Esophagus (tissue), 2 donors: ENCODE measurements at regions not wholly inside any gene's neighbourhood (a gene's known extent, or its start where the extent isn't known, plus 50 kb on each side); places are given as distances from the start of the nearest gene placed in this dataset.

Source experiments
- H3K27ac ChIP-seq, 2 donors: one replicate each; pipeline ENCODE4 v1.5.1; 2013; ENCODE audit warnings: low read depth in 2 of 2, mild to moderate bottlenecking in 2 of 2, inconsistent platforms in 1 of 2, low read length in 1 of 2, moderate library complexity in 1 of 2
- H3K27me3 ChIP-seq, 2 donors: one replicate each; pipeline ENCODE4 v1.6.1; 2013; ENCODE audit warnings: low read length in 2 of 2, control low read depth in 1 of 2, mild to moderate bottlenecking in 1 of 2; ENCODE audit not compliant: insufficient read depth in 2 of 2, control insufficient read depth in 1 of 2
- H3K36me3 ChIP-seq, 2 donors: one replicate each; pipeline ENCODE4 v1.6.1; 2013; ENCODE audit warnings: low read length in 1 of 2; ENCODE audit not compliant: control insufficient read depth in 2 of 2, insufficient read depth in 2 of 2
- H3K4me1 ChIP-seq, 2 donors: one replicate each; pipeline ENCODE4 v1.6.1; 2013; ENCODE audit warnings: low read length in 1 of 2; ENCODE audit not compliant: control insufficient read depth in 2 of 2, insufficient read depth in 2 of 2
- H3K4me3 ChIP-seq, 2 donors: one replicate each; pipeline ENCODE4 v1.5.1; 2013; ENCODE audit warnings: low read length in 2 of 2, mild to moderate bottlenecking in 2 of 2, low read depth in 1 of 2, moderate library complexity in 1 of 2
- H3K9me3 ChIP-seq, 2 donors: one replicate each; pipeline ENCODE4 v1.6.1; 2013; ENCODE audit warnings: mild to moderate bottlenecking in 2 of 2, low read depth in 1 of 2, low read length in 1 of 2, moderate library complexity in 1 of 2; ENCODE audit not compliant: control insufficient read depth in 2 of 2, insufficient read depth in 1 of 2
- WGBS, 2 donors: extraction: QIAGEN DNeasy Blood & Tissue Kit; methylation state at CpG; one replicate each; pipeline ENCODE4 v1.1.7; 2013; 5-methylcytosine and 5-hydroxymethylcytosine counted together
- donor health status: healthy with polysubstance abuse.
- donor health status: Bipolar disorder and iron deficiency.

DNA sequence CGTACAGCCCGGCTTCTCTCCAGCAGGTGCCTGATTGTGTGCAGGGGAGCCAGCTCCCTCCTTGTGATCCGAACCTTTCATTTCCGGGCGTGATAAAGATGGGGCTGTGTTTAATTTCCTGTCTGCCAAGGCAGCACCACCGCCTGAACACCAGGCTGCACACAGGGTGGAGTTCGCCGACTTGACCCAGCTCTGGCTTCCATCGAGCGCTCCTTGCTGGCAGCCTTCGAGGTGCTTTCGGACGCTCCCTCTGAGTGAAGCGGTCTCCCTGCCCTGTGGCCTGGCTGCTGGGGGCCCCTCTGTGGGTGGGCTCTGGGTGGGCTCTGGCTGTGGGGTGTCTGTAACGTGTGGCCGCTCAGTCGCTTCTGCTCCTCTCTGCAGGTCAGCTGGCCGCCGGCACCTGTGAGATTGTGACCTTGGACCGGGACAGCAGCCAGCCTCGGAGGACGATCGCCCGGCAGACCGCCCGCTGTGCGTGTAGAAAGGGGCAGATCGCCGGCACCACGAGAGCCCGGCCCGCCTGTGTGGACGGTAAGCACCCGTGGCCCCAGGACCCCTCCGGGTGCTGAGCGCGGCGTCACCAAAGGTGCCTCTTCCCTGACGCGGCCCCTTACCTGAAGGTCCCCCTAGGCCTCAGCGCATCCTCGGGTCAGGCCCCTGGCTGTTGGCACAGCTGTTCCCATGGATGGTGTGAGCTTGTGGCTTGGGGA, 1181.3 kb downstream of the BRD1 start:
- H3K4me1 ChIP-seq, result no peaks in the 10 kb centered on the region
- H3K9me3 ChIP-seq, result no peaks in the 10 kb centered on the region
- no peaks in the 10 kb centered on the region for H3K27me3 ChIP-seq
- no peaks in the 10 kb centered on the region for H3K36me3 ChIP-seq
- H3K4me3 ChIP-seq, result no peak overlapping the region
- H3K27ac ChIP-seq, result no peak overlapping the region
- 88 to 89% methylated on average over 40 to 42 of the region's 42 CpGs for WGBS, 2 donors

GRCh38 chr22:48645766-48646165, 1181.9 kb downstream of the BRD1 start:
- 64 to 75% methylated on average over 16 of the region's 16 CpGs for WGBS, 2 donors
- no peaks in the 10 kb centered on the region for H3K36me3 ChIP-seq
- H3K4me1 ChIP-seq, result no peaks in the 10 kb centered on the region

DNA sequence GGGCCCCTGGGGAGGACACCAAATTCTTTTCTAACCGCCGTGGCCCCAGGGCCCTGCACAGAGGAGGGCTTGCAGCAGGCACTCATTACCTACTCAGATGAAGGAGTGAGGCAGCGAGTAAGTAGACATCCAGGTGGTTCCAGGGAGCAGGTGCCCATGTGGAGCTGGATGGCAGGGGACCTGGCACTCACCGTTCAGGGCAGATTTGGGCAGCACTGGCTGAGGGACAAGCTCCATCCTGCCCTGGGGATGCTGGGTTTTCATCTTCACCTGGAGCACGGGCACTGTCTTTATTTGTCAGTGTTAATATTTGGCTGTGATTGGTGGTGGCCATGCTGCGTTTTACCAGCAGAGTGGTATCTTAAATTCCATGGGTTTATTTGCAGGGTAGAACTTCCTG, 1182.7 kb downstream of the BRD1 start:
- 49% methylated on average over 6 of the region's 6 CpGs for WGBS, 2 donors
- no peaks in the 10 kb centered on the region for H3K4me1 ChIP-seq

More at GRCh38 chr22:48645766-48646165, 1181.9 kb downstream of the BRD1 start:
- no peaks in the 10 kb centered on the region for H3K9me3 ChIP-seq
- no peak overlapping the region for H3K4me3 ChIP-seq
- no peak overlapping the region for H3K27ac ChIP-seq
- no peaks in the 10 kb centered on the region for H3K27me3 ChIP-seq

DNA sequence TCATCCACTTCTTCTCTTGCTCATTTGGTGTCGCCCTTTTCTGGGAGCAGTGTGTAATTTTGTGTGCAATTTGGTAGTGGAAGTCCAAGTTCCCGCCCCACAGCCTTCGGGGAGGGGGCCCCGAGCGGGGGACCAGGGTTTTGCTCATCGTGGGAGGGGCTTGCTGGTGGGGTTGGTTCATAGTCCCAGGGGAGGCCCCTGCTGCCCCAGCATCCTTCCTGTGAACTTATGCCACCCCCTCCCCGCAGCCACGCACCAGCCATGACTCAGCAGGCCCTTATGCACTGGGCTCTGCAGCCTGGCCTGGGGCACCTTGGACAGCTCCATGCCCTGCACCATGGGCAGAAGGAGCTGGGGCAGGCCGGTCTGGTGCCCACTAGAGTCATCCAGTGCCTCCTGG, 1183.6 kb downstream of the BRD1 start:
- WGBS, 2 donors, result 33 to 40% methylated on average over 9 of the region's 9 CpGs
- Histone ChIP-seq H3K27ac (no peak overlapping the region), H3K36me3 (no peaks in the 10 kb centered on the region), H3K27me3 (no peaks in the 10 kb centered on the region), H3K4me3 (no peak overlapping the region), H3K9me3 (no peaks in the 10 kb centered on the region), H3K4me1 (no peaks in the 10 kb centered on the region)

More for the DNA sequence above, 1182.7 kb downstream of the BRD1 start:
- Histone ChIP-seq H3K36me3 (no peaks in the 10 kb centered on the region), H3K9me3 (no peaks in the 10 kb centered on the region), H3K4me3 (no peak overlapping the region), H3K27ac (no peak overlapping the region), H3K27me3 (no peaks in the 10 kb centered on the region)

DNA sequence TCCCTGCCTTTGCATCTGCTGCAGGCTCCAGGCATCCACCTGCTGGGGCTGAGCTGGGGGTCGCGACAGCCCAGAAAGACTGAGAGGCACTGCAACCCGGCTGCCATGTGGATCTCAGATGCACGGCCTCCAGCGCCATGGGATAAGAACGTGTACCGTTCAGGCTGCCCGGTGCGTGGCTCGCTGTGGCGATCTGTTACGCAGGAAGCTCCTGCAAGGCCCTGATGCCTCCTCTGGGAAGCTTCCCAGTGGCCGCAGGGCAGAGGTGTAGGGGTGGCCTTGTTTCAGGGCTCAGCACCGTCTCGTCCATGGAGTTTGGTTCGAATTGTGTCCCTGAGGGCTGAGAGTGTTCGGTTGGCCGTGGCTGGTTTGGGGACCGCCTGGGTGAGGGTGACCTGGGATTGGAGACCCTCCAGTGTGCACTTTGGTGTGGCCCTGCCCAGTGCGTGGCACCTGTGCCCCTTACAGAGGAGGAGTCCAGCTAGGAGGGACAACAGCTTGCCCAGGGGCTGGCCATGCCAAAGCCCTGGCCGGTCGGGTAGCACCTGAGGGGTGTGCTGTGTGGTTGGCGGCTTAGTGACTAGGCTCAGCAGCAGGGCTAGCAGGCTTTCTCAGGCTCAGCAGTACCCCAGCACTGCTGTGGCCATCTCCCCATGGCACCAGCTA, 1184.5 kb downstream of the BRD1 start:
- no peaks in the 10 kb centered on the region for H3K27me3 ChIP-seq
- 88 to 91% methylated on average over 23 of the region's 23 CpGs for WGBS, 2 donors
- no peaks in the 10 kb centered on the region for H3K9me3 ChIP-seq

DNA sequence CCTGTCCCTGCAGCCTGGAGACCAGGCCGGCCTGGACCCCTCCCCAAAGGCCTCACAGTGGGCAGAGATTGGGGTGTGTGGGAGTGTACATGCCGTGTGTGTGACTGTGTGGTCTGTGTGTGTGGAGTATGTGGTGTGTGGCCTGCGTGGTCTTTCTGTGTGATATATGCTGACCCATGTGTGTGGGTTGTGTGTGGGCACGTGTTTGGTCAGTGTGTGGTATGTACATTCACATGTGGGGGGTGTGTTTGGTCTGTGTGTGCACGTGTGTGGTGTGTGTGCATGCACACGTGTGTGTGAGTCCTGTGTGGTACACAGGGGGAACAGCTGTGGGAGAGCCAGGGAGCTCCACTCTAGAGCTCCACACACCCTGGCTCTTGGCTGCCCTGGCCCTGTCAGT, 1185.1 kb downstream of the BRD1 start:
- Histone ChIP-seq H3K27ac (no peak overlapping the region), H3K4me1 (no peaks in the 10 kb centered on the region), H3K27me3 (no peaks in the 10 kb centered on the region), H3K36me3 (no peaks in the 10 kb centered on the region), H3K9me3 (no peaks in the 10 kb centered on the region), H3K4me3 (no peak overlapping the region)
- WGBS, 2 donors, result 69 to 80% methylated on average over 6 of the region's 6 CpGs

More for the DNA sequence above, 1184.5 kb downstream of the BRD1 start:
- Histone ChIP-seq H3K27ac (no peak overlapping the region), H3K4me1 (no peaks in the 10 kb centered on the region), H3K36me3 (no peaks in the 10 kb centered on the region), H3K4me3 (no peak overlapping the region)

DNA sequence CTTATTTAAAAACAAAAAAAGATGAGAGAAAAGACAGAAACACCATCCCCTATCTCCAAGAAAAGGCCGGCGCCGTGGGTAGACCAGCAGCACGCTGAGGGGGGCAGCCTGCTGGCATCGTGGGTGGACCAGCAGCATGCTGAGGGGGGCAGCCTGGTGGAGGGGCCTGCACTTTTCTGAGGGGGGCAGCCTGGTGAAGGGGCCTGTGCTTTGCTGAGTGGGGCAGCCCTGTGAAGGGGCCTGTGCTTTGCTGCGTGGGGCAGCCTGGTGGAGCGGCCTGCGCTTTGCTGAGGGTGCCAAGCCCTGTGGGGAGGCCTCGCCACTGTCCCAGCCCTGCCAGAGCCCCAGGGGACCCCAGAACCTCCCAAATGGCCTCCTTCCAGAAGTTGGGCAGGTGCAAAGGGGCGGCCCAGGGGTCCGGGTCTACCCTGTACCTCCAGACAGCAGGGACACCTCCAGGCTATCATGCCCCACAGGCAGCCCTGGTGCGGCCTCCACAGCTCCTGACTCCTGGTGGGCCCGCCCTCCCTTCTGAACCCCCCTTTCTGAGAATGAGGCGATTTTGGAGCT, 1185.7 kb downstream of the BRD1 start:
- H3K27me3 ChIP-seq, result no peaks in the 10 kb centered on the region
- no peaks in the 10 kb centered on the region for H3K4me1 ChIP-seq
- no peaks in the 10 kb centered on the region for H3K9me3 ChIP-seq
- no peak overlapping the region for H3K27ac ChIP-seq
- no peak overlapping the region for H3K4me3 ChIP-seq
- no peaks in the 10 kb centered on the region for H3K36me3 ChIP-seq
- 80 to 84% methylated on average over 14 of the region's 14 CpGs for WGBS, 2 donors

DNA sequence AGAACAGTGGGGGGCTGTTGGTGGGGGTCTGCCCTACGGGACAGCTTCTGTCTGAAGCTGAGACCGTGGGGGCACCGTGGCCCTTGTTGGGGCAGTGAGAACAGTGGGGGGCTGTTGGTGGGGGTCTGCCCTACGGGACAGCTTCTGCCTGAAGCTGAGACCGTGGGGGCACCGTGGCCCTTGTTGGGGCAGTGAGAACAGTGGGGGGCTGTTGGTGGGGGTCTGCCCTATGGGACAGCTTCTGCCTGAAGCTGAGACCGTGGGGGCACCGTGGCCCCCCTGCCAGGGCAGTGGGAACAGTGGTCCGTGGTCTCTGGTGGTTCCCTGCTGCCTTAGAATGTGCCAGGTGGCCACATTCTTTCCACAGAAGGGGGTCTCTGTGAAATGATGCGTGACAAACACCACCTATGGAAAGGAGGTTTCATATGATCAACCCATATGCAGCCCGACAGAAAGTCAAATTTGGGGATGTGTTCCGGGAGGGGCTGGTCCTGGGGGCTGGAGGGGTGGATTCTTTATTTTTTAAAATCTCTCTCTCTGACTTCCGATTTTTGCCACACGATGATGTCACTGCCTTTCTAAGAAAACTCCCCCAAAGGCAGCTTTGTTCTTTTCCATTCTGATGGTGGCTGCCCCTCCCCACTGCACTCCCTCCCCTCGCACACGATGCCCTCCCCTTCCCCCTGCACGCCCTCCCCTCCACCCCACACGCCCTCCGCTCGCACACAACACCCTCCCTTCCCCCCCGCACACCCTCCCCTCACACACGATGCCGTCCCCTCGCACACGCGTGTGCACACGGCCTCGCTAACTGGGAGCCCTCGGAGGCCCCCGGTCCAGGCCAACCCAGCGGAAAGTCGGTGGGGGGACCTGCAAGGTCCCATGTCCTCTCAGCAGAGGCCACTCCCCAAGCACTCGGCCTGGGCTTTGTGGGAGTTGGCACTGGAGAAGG, 1186.5 kb downstream of the BRD1 start:
- Histone ChIP-seq H3K9me3 (no peaks in the 10 kb centered on the region), H3K27ac (no peak overlapping the region), H3K4me3 (no peak overlapping the region), H3K4me1 (no peaks in the 10 kb centered on the region), H3K27me3 (no peaks in the 10 kb centered on the region), H3K36me3 (no peaks in the 10 kb centered on the region)
- WGBS, 2 donors, result 53 to 60% methylated on average over 27 to 33 of the region's 33 CpGs
